ENCODE measurements at regions not wholly inside any gene's neighbourhood (a gene's known extent, or its start where the extent isn't known, plus 50 kb on each side); places are given as distances from the start of the nearest gene placed in this dataset.

- no peaks in the 10 kb centered on the region for H3K9me3 ChIP-seq
- no peak for DNase-seq (ENCODE audit: extremely low spot score in 2 of 2)
- H3K27ac ChIP-seq: no peak overlapping the region
- intact Hi-C loops (cut with DNase I): no loop called here
- H3K27me3 ChIP-seq: no peaks in the 10 kb centered on the region
- no peaks in the 10 kb centered on the region for H3K36me3 ChIP-seq
- H3K4me3 ChIP-seq: no peak overlapping the region
- no peak for TF ChIP-seq CTCF (IDR thresholded peaks at IDR 0.05)
- no peak for TF ChIP-seq POLR2A (IDR thresholded peaks at IDR 0.05)
- no peak for TF ChIP-seq POLR2AphosphoS5 (IDR thresholded peaks at IDR 0.05; ENCODE audit: insufficient read depth in 1 of 2, low read depth in 1 of 2)
- H3K4me1 ChIP-seq: no peaks in the 10 kb centered on the region
Measured at GRCh38 chr11:109728056-109728455, 306.1 kb downstream of the C11orf87 start.

GRCh38 chr11:109729761-109730160 lies 307.8 kb downstream of the C11orf87 start:
- H3K27me3 ChIP-seq: no peaks in the 10 kb centered on the region

GRCh38 chr11:109730669-109731068 lies 308.7 kb downstream of the C11orf87 start:
- no peaks in the 10 kb centered on the region for H3K9me3 ChIP-seq
- no peaks in the 10 kb centered on the region for H3K36me3 ChIP-seq
- H3K27me3 ChIP-seq: no peaks in the 10 kb centered on the region
- no peak for DNase-seq (ENCODE audit: extremely low spot score in 2 of 2)
- intact Hi-C loops (cut with DNase I): no loop called here
- no peak overlapping the region for H3K4me3 ChIP-seq
- TF ChIP-seq POLR2A (IDR thresholded peaks at IDR 0.05): no peak
- TF ChIP-seq POLR2AphosphoS5 (IDR thresholded peaks at IDR 0.05; ENCODE audit: insufficient read depth in 1 of 2, low read depth in 1 of 2): no peak
- no peak for TF ChIP-seq CTCF (IDR thresholded peaks at IDR 0.05)
- H3K27ac ChIP-seq: no peak overlapping the region
- H3K4me1 ChIP-seq: no peaks in the 10 kb centered on the region

More at GRCh38 chr11:109729761-109730160, 307.8 kb downstream of the C11orf87 start:
- Histone ChIP-seq H3K4me1 (no peaks in the 10 kb centered on the region), H3K36me3 (no peaks in the 10 kb centered on the region), H3K4me3 (no peak overlapping the region), H3K9me3 (no peaks in the 10 kb centered on the region), H3K27ac (no peak overlapping the region)
- intact Hi-C loops (cut with DNase I): no loop called here
- TF ChIP-seq CTCF (IDR thresholded peaks at IDR 0.05) (no peak), POLR2A (IDR thresholded peaks at IDR 0.05) (no peak), POLR2AphosphoS5 (IDR thresholded peaks at IDR 0.05; ENCODE audit: insufficient read depth in 1 of 2, low read depth in 1 of 2) (no peak)
- no peak for DNase-seq (ENCODE audit: extremely low spot score in 2 of 2)

GRCh38 chr11:109731451-109731850 lies 309.5 kb downstream of the C11orf87 start:
- intact Hi-C loops (cut with DNase I): no loop called here
- Histone ChIP-seq H3K9me3 (no peaks in the 10 kb centered on the region), H3K4me1 (no peaks in the 10 kb centered on the region), H3K4me3 (no peak overlapping the region), H3K27ac (no peak overlapping the region), H3K36me3 (no peaks in the 10 kb centered on the region), H3K27me3 (no peaks in the 10 kb centered on the region)
- DNase-seq (ENCODE audit: extremely low spot score in 2 of 2): no peak
- TF ChIP-seq POLR2A (IDR thresholded peaks at IDR 0.05) (no peak), POLR2AphosphoS5 (IDR thresholded peaks at IDR 0.05; ENCODE audit: insufficient read depth in 1 of 2, low read depth in 1 of 2) (no peak), CTCF (IDR thresholded peaks at IDR 0.05) (no peak)

- Histone ChIP-seq H3K36me3 (no peaks in the 10 kb centered on the region), H3K4me1 (no peaks in the 10 kb centered on the region), H3K27me3 (no peaks in the 10 kb centered on the region), H3K4me3 (no peak overlapping the region), H3K9me3 (no peaks in the 10 kb centered on the region), H3K27ac (no peak overlapping the region)
- intact Hi-C loops (cut with DNase I): no loop called here
- TF ChIP-seq POLR2AphosphoS5 (IDR thresholded peaks at IDR 0.05; ENCODE audit: insufficient read depth in 1 of 2, low read depth in 1 of 2) (no peak), POLR2A (IDR thresholded peaks at IDR 0.05) (no peak), CTCF (IDR thresholded peaks at IDR 0.05) (no peak)
- no peak for DNase-seq (ENCODE audit: extremely low spot score in 2 of 2)
Measured at GRCh38 chr11:109733245-109733644, 311.3 kb downstream of the C11orf87 start.
